SK-N-MC (cell line): ENCODE measurements at regions not wholly inside any gene's neighbourhood (a gene's known extent, or its start where the extent isn't known, plus 50 kb on each side); places are given as distances from the start of the nearest gene placed in this dataset.

Source experiments
- EZH2 ChIP-seq: fragments of 200-600 bp; sonication (generic); IDR thresholded peaks from one replicate; pipeline ENCODE4 v1.6.1; 2017; ENCODE audit warnings: antibody characterized with exemption
- FOXP2 ChIP-seq: optimal IDR thresholded peaks from 2 replicates; pipeline ENCODE3; 2011; ENCODE audit warnings: mild to moderate bottlenecking, moderate library complexity; ENCODE audit not compliant: insufficient read depth; ENCODE audit errors: extremely low read length, control extremely low read depth
- POLR2AphosphoS5 ChIP-seq: IDR thresholded peaks from 2 replicates; pipeline ENCODE4 v1.6.1; 2012; ENCODE audit warnings: mild to moderate bottlenecking, low read depth, low read length, borderline replicate concordance

- TF ChIP-seq POLR2AphosphoS5 (no peak), EZH2 (no peak), FOXP2 (peak; percentile 69)
These were observed 124.5 kb upstream of the PKDCC start for GRCh38 chr2:41923156-41923786.
